ENCODE measurements at regions not wholly inside any gene's neighbourhood (a gene's known extent, or its start where the extent isn't known, plus 50 kb on each side); places are given as distances from the start of the nearest gene placed in this dataset.

GRCh38 chr1:4087530-4088420 is 187.7 kb upstream of the C1orf174 start:
- no peak for DNase-seq (ENCODE audit: low read depth in 2 of 2)

DNA sequence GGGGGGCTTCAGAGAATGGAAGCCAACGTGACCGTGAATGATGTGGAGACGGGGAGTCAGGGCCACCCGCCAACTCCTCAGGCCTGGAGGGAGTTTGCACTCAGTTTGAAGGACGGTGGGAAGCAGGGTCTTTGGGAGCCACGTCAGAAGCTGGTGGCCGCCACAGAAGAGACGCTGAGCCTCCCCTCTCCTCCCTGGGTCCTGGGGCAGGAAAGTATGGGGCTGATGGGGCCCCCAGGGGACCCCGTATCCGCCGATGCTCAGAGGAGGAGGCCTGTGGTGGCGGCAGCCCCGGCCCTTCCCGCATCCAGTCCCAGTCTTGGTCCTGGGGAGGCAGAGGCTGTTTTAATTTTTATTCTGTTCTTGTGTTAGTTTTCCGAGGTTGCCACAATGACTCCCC is 188.6 kb upstream of the C1orf174 start:
- DNase-seq (ENCODE audit: low read depth in 2 of 2): no peak

- DNase-seq (ENCODE audit: low read depth in 2 of 2): no peak
Measured at GRCh38 chr1:4089421-4090175, 189.5 kb upstream of the C1orf174 start.

GRCh38 chr1:4090556-4090955 is 190.5 kb upstream of the C1orf174 start:
- DNase-seq (ENCODE audit: low read depth in 2 of 2): no peak

GRCh38 chr1:4090976-4091660 is 191.0 kb upstream of the C1orf174 start:
- DNase-seq (ENCODE audit: low read depth in 2 of 2): no peak

DNA sequence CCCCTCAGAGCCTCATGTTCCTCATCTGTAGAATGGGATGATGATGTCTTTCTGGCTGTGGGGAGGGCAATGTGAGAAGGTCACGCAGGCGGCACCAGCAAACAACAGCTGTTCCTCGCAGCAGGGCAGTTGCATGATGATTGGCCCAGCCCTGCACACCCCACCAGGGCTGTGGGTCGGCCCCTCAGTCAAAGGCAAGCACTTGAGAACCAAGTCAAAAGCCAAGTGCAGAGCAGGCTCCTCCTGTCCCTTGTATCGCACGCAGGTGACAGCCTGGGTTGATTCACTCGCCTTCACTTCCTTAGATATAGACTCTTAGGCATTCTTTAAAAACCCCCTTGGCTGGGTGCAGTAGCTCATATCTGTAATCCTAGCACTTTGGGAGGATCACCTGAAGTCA is 191.9 kb upstream of the C1orf174 start:
- DNase-seq (ENCODE audit: low read depth in 2 of 2): no peak

- DNase-seq (ENCODE audit: low read depth in 2 of 2): no peak
Measured at GRCh38 chr1:4093856-4094565, 193.9 kb upstream of the C1orf174 start.

DNA sequence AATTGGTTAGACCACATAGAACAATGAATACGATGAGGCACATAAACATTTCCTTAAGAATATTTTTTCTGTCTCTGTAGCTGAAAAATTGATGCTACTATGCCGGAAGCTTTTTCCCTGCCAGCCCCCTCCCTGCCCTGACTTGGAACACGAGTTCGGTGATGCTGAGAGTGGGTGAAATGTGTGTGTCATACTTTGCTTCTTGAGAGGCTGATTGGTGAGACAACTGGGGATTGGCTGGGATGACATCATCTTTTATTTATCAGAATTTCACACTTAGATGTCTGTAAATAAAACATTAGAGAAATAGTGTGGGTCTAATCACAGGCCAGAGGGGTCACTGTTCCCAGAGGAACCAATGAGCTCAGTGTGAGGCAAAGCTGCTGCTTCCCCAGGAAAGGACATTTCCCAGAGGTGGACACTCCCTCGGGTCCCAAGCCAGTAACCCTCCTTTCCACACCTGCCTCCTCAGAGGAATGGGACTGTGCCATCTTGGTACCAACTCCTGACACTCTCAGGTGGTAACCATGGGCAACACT is 195.4 kb upstream of the C1orf174 start:
- DNase-seq (ENCODE audit: low read depth in 2 of 2): no peak

- no peak for DNase-seq (ENCODE audit: low read depth in 2 of 2)
Measured at GRCh38 chr1:4101459-4102161, 201.5 kb upstream of the C1orf174 start.

DNA sequence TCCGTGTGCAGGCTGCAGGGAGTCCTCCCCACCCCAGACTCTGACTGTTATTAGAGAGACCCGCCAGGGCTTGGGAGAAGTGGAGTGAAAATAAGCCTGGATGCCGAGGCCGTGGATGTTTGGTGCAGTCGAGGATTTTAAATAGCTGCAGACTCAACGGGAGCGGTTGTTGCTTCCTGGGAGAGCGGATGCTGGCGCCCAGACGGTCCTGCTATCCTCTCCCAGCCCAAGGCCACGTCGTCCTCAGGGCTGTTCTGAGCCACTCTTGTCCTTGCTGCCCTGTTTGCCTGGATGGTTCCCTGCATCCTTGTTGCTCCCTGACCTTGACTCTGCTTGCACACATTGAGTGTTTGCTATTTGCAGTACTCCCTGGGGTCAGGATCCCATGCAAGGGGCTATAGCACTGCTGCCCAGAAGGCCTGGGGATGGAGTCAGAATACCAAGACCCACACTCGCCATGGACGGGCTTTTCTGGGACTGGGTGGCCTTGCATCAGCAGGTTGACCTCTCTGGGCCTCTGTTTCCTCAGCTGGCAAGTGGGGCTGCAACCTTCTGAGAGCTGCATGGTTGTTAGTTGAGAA is 205.3 kb upstream of the C1orf174 start:
- DNase-seq (ENCODE audit: low read depth in 2 of 2): no peak

- no peak for DNase-seq (ENCODE audit: low read depth in 2 of 2)
Measured at GRCh38 chr1:4106731-4107130, 206.7 kb upstream of the C1orf174 start.

- DNase-seq (ENCODE audit: low read depth in 2 of 2): no peak
Measured at GRCh38 chr1:4107291-4107690, 207.2 kb upstream of the C1orf174 start.

DNA sequence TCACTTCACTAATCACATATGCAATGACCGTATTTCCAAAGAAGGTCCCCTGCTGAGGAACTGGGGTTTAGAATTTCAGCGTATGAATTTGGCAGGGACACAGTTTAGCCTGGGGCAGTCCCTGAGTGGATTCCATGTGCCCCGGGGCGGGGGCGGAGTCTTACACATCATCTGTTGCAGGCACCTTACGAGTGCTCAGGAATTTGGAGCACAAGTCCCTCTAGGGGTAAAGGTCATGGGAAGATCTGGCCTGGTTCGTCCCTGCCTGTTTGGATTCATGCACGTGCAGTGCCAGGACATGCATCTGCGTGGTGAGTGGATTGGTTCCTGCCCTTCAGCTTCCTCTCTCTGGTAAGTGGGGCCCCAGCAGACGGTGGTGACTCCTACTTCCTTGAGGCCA is 208.3 kb upstream of the C1orf174 start:
- no peak for DNase-seq (ENCODE audit: low read depth in 2 of 2)

DNA sequence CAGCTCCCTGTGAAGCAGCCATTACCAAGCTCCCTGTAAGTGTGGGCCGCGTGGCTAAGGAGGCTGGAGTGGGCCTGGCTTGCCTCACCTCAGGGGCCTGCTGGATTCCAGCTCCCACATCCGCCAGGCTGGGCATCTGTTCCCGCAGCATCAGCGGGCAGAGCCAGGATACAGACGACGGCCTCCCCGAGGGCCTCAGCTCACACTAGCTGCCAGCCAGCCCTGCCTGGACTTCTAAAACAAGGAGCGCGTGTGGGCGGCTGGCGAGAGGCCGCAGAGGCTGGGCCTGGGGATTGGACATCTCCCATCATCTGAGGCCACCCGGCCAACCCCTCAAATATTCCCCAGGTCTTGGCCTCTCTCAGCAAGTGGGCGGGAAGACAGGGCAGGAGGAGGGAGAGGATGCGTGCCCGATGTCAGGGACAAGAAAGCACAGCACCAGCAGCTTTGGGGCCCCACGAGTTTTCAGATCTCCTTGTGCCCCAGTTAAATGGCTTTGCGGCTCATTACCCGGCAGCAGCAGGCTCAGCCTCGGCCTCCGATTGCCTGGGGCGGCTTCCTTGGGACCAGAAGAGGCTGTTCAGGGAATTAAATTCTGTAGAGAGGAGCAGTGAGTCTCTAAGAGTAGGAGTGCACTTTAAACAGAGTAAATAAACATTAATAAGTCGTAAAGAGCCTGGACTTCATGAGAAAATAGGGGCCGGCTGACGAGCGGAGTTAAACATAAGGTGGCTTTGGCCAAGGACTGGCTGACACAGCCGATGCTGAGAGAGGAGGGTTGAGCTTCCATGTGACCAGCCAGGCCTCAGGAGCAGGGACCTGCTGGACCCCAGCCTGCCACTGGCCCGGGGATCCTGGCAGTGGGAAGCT is 208.9 kb upstream of the C1orf174 start:
- no peak for DNase-seq (ENCODE audit: low read depth in 2 of 2)

GRCh38 chr1:4109628-4109940 is 209.5 kb upstream of the C1orf174 start:
- DNase-seq (ENCODE audit: low read depth in 2 of 2): no peak

DNA sequence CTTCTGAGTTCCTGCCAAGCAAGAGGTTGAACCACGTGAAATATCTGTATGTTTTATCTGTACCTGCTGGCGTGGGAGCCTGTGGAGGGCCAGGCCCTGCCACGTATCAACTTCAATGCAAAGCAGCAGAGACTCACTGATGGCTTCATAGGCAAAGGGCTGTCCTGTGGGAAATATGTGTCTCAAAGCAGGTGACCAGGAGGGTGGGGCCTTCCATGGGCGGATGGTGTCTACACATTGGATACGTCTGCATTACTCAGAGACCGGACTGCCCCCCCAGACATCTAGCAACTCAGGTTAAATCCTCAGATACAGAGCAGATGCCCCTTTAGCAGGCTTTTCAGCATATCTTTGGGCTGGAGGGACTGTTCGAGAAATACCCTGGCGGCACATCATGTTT is 210.8 kb upstream of the C1orf174 start:
- no peak for DNase-seq (ENCODE audit: low read depth in 2 of 2)

DNA sequence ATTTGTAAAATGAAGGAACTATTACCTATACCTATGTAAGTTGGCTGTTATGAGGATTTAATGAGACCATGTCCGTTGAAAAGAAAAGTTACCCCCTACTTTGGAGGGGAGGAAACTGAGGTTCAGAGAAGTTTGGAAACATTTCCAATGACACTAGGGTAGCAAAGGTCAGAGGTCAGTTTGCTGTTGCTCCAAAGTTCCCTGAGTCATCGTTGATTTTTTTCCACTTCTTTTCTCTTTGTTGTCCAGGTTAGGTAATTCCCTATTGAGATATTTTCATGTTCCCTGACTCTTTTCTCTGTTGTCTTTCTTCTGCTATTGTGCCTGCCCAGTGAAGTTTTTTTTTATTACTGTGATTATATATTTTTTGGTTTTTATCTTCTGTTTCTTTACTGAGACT is 213.8 kb upstream of the C1orf174 start:
- no peak for DNase-seq (ENCODE audit: low read depth in 2 of 2)

GRCh38 chr1:4115191-4115900 is 215.3 kb upstream of the C1orf174 start:
- no peak for DNase-seq (ENCODE audit: low read depth in 2 of 2)

DNA sequence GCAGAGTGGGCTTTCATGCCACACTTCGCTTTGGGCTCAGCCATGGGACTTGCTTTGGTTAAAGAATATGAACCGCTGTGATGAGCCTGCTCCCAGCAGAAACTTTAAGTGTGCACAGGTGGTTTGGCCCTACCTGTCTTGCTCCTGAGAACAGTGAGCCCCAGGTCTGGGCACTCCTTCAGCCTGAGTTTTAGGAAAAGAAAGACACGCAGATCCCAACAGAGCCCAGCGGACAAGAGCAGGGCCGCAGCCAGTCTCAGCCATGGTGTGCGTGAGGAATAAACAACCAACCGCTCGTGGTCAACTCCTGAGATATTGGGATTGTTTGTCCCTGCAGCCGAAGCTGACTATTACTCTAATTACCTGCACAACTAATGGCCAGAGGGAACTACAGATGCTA is 217.1 kb upstream of the C1orf174 start:
- no peak for DNase-seq (ENCODE audit: low read depth in 2 of 2)

All from stimulated activated CD4-positive, alpha-beta T cell treated with anti-CD3 and anti-CD28 coated beads, Interleukin-1b, Interleukin-23, amount 100 ng/mL, for 1 hour (primary cell).